Sigmoid colon (tissue), 4 donors: ENCODE measurements at regions not wholly inside any gene's neighbourhood (a gene's known extent, or its start where the extent isn't known, plus 50 kb on each side); places are given as distances from the start of the nearest gene placed in this dataset.

ENCODE experiments used
- EP300 ChIP-seq, 4 donors: sonication (generic); formaldehyde crosslinking; IDR thresholded peaks; one replicate each; pipeline ENCODE4 v1.6.1; 2017; ENCODE audit warnings: antibody characterized with exemption in 4 of 4
- POLR2A ChIP-seq, 2 donors: fragments of 450-650 bp; IDR thresholded peaks; one replicate each; pipeline ENCODE4 v1.6.1; 2016; ENCODE audit warnings: antibody characterized with exemption in 2 of 2, mild to moderate bottlenecking in 2 of 2, moderate library complexity in 2 of 2
- POLR2AphosphoS5 ChIP-seq, 4 donors: sonication (generic); formaldehyde crosslinking; IDR thresholded peaks; one replicate each; pipeline ENCODE4 v1.6.1; 2017; ENCODE audit warnings: antibody characterized with exemption in 4 of 4
- TF ChIP-seq, protein P1 (sequence below), 4 experiments: fragments of 450-650 bp in 3 of 4; fragments of 200-600 bp in 1 of 4; IDR thresholded peaks; one replicate each; pipeline ENCODE4 v1.5.1; 2016 to 2019; ENCODE audit warnings: antibody characterized with exemption in 4 of 4, mild to moderate bottlenecking in 3 of 4, moderate library complexity in 2 of 4

DNA sequence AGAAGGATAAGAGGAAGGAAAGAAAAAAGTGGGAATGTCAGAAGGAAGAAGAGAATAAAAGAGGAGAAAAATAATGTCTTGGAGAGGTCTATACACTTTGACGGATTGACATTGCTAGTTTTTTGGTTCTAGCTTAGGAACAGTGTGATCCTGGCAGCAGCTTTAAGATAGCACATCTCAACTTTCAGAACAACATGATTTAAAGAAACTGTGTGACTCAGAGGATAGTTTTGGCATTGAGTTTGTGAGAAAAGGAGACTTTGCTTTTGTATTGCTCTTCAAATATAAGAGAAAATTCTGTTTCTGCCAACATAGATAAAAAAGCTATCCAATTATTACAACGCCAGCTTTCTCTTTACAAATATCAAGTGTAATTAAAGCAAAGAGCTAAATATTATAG is 260.7 kb upstream of the ARRDC3 start:
- TF ChIP-seq, protein P1, sequence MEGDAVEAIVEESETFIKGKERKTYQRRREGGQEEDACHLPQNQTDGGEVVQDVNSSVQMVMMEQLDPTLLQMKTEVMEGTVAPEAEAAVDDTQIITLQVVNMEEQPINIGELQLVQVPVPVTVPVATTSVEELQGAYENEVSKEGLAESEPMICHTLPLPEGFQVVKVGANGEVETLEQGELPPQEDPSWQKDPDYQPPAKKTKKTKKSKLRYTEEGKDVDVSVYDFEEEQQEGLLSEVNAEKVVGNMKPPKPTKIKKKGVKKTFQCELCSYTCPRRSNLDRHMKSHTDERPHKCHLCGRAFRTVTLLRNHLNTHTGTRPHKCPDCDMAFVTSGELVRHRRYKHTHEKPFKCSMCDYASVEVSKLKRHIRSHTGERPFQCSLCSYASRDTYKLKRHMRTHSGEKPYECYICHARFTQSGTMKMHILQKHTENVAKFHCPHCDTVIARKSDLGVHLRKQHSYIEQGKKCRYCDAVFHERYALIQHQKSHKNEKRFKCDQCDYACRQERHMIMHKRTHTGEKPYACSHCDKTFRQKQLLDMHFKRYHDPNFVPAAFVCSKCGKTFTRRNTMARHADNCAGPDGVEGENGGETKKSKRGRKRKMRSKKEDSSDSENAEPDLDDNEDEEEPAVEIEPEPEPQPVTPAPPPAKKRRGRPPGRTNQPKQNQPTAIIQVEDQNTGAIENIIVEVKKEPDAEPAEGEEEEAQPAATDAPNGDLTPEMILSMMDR (IDR thresholded peaks at IDR 0.05): no peak
- no peak for TF ChIP-seq POLR2A (IDR thresholded peaks at IDR 0.05)
- no peak for TF ChIP-seq POLR2AphosphoS5 (IDR thresholded peaks at IDR 0.05)
- TF ChIP-seq EP300 (IDR thresholded peaks at IDR 0.05): no peak
